Stomach (tissue), 4 donors: ENCODE measurements at regions not wholly inside any gene's neighbourhood (a gene's known extent, or its start where the extent isn't known, plus 50 kb on each side); places are given as distances from the start of the nearest gene placed in this dataset.

Experiments
- CTCF ChIP-seq, 7 experiments: fragments of 450-650 bp in 4 of 7; fragments of 200-600 bp in 3 of 7; sonication (generic) in 3 of 7; IDR thresholded peaks; one replicate each; pipeline ENCODE4 v1.5.1; 2016 to 2019; ENCODE audit warnings: antibody characterized with exemption in 7 of 7, control low read depth in 2 of 7, mild to moderate bottlenecking in 1 of 7
- EP300 ChIP-seq: sonication (generic); formaldehyde crosslinking; IDR thresholded peaks from one replicate; pipeline ENCODE4 v1.6.1; 2017; ENCODE audit warnings: antibody characterized with exemption
- POLR2A ChIP-seq, 4 donors: fragments of 450-650 bp; IDR thresholded peaks; one replicate each; pipeline ENCODE4 v1.6.1; 2016; ENCODE audit warnings: antibody characterized with exemption in 4 of 4, control low read depth in 2 of 4, mild to moderate bottlenecking in 1 of 4, moderate library complexity in 1 of 4

DNA sequence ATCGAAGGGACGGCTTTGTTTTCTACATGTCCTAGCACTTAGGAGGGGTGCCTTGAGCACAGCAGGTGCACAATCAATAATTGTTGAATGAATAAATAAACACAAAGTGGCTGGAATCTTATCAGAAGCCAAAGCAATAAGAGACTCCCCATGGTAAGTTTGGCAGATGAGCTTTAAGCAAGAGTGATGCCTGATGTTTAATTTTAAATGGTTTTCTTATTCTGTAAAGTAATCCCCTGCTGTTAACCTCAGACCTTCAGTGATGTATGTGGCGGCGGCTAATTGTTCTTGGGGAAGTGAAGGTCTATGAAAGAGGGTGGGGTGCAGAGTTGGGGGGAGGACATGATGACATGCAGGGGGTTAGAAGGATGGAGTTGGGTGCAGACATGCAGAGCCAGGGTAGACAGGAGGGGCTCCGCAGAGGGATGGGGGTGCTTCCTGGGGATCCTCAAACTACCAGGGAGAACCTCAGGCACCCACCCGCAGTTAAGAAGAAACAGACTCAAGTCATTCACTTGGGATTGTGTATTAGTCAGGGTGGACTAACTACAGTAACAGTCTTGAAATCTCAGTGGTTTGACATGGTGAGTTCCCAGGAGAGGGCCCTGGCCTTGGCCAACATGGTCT, 65.7 kb upstream of the SHB start:
- no peak for TF ChIP-seq CTCF (IDR thresholded peaks at IDR 0.05)
- TF ChIP-seq POLR2A (IDR thresholded peaks at IDR 0.05): no peak
- no peak for TF ChIP-seq EP300
